ENCODE measurements at regions not wholly inside any gene's neighbourhood (a gene's known extent, or its start where the extent isn't known, plus 50 kb on each side); places are given as distances from the start of the nearest gene placed in this dataset.

DNA sequence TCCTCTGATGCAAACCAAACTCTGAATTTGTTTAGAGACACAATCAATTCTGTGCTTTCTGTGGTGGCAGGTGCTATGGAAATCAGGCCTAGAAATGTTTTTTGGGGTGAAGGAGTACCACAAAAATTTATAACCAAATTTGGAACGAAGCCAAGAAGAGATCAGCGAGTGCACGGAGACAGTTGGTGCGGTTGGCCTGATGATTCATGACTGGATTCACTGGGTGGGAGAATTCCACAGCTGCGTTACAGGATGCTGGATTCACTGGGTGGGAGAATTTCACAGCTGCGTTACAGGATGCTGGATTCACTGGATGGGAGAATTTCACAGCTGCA is 135.6 kb upstream of the IRX4 start:
- no peak for DNase-seq (ENCODE audit: low spot score)
- TF ChIP-seq, protein P1, sequence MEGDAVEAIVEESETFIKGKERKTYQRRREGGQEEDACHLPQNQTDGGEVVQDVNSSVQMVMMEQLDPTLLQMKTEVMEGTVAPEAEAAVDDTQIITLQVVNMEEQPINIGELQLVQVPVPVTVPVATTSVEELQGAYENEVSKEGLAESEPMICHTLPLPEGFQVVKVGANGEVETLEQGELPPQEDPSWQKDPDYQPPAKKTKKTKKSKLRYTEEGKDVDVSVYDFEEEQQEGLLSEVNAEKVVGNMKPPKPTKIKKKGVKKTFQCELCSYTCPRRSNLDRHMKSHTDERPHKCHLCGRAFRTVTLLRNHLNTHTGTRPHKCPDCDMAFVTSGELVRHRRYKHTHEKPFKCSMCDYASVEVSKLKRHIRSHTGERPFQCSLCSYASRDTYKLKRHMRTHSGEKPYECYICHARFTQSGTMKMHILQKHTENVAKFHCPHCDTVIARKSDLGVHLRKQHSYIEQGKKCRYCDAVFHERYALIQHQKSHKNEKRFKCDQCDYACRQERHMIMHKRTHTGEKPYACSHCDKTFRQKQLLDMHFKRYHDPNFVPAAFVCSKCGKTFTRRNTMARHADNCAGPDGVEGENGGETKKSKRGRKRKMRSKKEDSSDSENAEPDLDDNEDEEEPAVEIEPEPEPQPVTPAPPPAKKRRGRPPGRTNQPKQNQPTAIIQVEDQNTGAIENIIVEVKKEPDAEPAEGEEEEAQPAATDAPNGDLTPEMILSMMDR (IDR thresholded peaks at IDR 0.05; ENCODE audit: extremely low read depth, missing control alignments): no peak

DNA sequence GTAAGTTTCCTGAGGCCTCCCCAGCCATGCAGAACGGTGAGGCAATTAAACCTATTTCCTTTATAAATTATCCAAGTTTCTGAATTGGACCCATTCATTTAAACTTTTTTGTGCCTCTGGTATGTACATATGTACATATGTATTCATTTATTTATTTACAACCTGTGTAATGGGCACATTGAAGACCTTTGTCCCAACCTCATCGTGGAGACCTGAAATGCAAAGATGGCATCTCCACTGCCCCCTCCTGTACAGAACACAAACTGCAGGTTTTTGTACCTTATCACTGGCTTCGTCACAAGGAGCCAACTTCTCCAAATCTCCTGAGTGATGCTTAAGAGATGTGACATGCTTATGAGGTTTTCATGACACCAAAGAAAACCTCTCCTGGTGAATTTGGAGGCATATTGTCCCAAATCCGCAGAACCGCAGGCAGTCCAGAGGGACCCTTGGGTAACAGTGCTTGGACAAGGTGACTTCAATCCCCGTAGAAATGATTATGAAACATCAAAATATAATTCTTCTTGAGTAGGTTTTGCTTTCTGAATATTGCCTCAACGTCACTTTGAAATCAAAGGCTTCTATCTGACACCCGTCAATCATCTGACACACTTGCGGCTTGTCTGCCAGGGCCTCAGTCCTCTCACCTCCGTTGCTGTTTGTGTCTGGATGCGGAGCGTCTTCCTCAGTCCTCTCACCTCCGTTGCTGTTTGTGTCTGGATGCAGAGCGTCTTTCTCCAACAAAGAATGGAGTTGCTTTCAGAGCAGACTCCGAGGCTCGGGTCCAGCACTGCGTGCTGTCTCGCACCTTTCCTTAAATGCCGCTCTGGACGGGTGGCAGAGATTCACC is 135.0 kb upstream of the IRX4 start:
- TF ChIP-seq, protein P1 (IDR thresholded peaks at IDR 0.05; ENCODE audit: extremely low read depth, missing control alignments): peak; percentile 20
- DNase-seq (ENCODE audit: low spot score): peak; percentile 64

DNA sequence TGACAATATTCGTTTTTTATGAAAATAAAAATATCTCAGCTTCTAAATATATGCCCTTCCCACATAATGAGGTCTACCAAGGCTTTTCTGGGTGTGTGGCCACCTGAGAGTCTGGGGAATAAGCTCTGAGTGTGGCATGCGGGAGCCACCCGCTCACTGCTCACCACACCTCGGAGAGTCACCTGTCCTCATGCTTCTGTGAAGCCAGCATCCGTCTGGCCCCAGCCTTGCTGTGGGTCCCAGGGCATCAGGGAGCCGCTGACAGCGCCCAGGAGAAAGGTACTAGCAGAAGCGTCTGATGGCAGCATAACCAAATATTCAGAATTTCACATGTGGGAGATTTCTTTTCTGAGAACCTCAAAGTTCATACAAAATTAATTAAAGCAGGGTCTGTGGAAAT is 133.2 kb upstream of the IRX4 start:
- no peak for DNase-seq (ENCODE audit: low spot score)
- TF ChIP-seq, protein P1 (IDR thresholded peaks at IDR 0.05; ENCODE audit: extremely low read depth, missing control alignments): no peak

DNA sequence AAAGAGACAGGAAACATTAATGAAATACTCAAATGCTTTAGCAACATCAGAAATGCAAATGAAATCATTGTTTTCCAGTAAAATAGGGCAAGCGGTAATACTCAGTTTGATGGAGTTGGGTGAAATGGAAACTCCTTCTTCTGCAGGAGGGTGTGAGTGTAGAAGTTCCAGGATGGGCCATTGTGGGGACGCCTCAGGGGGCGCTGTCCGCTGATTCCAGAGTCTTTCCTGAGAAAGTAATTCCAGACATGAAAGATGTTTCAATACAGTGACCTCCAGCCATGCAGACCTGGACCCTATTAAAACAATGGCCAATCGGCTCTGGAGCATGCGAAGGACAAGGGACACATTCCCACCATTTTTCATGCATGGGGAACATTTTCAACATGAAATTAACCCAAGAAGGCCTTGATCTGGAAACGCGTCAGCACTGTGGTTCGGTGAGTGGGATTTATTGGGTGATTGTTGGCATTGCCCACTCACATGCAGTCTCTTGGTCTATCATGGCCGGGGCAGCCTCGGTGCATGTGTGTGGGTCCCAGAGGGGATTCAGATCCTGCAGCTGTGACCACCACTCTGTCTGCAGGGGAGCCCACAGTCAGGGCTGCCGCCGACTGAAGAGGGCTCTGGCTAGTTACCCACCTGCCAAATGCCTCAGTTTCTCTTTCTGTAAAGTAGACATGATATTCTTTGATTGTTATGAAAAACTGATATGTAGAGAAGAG is 132.6 kb upstream of the IRX4 start:
- TF ChIP-seq, protein P1 (IDR thresholded peaks at IDR 0.05; ENCODE audit: extremely low read depth, missing control alignments): no peak
- no peak for DNase-seq (ENCODE audit: low spot score)

DNA sequence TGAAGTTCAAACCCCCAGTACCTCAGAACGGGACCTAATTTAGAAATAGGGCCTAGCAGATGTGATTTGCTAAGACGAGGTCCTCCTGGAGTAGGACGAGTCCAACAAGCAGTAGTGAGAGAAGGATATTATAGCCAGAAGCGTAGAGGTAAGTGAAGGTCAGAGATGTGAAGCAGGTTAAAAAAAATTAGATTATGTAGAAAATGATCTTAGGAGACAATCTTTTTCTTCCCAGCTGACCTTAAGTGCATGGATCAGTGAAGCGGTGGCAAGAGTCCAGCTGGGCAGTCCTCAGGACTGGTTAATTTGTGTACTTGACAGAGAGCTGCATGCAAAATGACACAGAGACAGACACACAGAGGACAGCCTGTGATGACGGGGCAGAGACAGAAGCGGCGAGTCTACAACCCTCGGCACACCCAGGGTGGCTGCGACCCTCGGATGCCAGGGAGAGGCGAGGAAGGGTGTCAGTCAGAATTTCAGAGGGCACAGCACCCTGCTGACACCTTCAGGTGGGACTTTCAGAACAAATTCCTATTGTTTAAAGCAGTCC is 131.4 kb upstream of the IRX4 start:
- TF ChIP-seq, protein P1 (IDR thresholded peaks at IDR 0.05; ENCODE audit: extremely low read depth, missing control alignments): no peak
- DNase-seq (ENCODE audit: low spot score): no peak

DNA sequence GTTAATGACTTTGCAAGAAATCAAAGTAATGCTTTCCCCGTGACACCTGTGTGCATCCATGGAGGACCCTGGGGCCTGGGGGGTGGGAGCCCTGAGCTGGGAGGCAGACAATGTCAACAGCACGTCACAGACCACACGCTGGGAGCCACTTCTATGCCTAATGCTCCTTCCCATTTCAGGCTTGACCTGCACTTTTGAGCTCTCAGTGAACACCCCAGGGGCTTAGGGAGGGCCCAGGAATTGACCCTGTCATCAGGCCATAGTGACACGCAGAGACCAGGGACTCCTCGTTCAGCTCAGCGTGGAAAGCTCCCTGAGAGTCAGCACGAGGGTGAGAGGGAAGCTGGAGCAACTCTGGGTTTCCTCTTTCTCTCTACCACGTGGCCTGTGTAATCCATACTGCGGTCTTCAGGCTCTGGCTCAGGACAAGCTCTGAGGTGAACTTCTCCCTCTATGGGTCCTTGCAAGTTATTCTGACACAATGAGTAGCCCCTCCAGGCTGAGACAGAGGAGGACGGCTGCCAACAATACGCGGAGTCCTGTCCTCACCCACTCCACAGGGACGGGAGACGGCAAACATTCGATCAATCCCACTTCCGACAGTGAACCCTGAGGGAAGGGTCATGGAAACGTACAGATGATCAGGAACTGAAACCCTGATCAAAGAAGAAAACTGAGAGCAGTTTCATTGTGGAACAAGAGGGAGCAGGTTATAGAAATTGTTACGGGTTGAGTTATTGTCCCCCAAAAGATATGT is 130.8 kb upstream of the IRX4 start:
- TF ChIP-seq, protein P1 (IDR thresholded peaks at IDR 0.05; ENCODE audit: extremely low read depth, missing control alignments): no peak
- DNase-seq (ENCODE audit: low spot score): no peak

Data from GM20000 (cell line).